ENCODE measurements at regions not wholly inside any gene's neighbourhood (a gene's known extent, or its start where the extent isn't known, plus 50 kb on each side); places are given as distances from the start of the nearest gene placed in this dataset.

DNA sequence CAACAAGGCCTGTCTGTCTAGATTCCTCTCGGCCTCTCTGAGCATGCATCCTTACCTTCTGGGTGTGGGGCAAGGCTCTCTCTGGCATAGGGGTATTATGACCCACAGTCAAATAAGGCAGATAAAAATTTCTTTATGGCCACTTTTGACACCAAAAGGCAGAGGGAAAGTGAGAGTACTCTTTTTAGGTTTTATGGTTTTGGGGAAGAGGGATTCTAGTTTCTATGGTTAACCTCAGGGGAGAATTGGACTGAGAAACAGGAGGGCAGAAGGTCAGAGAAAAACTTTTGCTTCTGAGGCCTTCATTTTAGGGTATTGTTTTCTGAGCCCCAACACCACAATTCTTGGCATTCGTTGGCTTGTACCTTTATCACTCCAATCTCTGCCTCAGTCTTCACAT lies 70.0 kb upstream of the CCDC54 start:
- no peak for TF ChIP-seq POLR2A (IDR thresholded peaks at IDR 0.05)
- TF ChIP-seq, protein P1, sequence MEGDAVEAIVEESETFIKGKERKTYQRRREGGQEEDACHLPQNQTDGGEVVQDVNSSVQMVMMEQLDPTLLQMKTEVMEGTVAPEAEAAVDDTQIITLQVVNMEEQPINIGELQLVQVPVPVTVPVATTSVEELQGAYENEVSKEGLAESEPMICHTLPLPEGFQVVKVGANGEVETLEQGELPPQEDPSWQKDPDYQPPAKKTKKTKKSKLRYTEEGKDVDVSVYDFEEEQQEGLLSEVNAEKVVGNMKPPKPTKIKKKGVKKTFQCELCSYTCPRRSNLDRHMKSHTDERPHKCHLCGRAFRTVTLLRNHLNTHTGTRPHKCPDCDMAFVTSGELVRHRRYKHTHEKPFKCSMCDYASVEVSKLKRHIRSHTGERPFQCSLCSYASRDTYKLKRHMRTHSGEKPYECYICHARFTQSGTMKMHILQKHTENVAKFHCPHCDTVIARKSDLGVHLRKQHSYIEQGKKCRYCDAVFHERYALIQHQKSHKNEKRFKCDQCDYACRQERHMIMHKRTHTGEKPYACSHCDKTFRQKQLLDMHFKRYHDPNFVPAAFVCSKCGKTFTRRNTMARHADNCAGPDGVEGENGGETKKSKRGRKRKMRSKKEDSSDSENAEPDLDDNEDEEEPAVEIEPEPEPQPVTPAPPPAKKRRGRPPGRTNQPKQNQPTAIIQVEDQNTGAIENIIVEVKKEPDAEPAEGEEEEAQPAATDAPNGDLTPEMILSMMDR (IDR thresholded peaks at IDR 0.05), result no peak

Data from uterus (tissue), 2 donors.